ENCODE measurements at regions not wholly inside any gene's neighbourhood (a gene's known extent, or its start where the extent isn't known, plus 50 kb on each side); places are given as distances from the start of the nearest gene placed in this dataset.
"Not testable (repeated sequence)": the region's sequence is repeated elsewhere in the genome, so short reads cannot be mapped to it uniquely, and the experiment has no call there.

DNA sequence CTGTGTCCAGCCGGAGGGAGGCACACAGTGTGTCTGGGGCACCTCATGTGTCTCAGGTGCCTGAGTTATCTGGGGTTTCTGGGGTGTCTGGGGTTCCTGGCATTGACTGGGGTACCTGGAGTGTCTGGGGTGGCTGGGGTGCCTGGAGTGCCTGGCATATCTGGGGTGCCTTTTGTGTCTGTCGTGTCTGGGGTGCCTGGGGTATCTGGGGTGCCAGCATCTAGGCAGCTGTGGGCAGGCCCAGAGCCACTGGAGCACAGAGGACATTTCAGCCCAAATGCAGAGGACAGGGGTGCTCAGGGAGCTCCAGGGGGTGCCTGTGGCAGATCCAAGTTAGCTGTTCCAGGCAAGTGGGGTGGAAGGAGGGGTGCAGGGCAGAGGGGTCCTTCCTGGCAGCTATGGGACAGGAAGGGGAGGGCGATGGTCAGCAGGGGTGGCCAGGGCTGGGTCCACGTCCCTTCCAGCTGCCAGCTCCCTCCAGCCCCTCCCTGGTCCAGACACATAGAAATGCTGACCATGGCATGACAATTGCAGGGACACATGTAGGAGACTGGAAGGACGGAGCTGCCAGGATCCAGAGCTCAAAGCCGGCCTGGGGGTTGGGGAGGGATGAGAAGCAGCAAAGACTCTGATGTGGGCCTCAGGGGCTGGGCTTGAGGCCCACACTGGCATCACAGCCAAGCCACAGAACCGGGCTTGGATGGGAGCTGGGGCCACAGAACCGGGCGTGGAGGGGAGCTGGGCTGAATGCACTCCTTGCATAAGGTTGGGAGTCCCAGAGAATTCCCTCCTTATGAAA is 133.0 kb downstream of the BRD1 start:
- no peak for DNase-seq

DNA sequence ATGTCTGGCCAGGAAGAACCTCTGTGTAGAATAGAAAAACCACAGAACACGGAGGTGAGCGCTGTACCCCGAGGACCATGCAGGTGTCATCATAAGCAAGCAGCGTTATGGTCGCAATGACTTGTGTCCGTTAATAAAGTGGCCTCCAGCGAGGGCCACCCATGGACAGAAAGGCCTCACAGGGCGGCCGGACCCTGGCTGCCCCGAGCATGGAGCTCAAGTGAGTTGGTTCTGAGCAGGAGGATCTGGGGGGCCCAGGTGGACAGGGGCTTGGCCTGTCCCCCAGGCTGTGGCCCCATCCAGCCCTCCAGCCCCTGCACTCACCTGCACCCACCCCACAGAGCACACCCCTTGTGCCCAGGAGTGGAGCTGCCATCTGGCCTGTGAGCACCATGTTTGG is 133.8 kb downstream of the BRD1 start:
- DNase-seq = no peak

DNA sequence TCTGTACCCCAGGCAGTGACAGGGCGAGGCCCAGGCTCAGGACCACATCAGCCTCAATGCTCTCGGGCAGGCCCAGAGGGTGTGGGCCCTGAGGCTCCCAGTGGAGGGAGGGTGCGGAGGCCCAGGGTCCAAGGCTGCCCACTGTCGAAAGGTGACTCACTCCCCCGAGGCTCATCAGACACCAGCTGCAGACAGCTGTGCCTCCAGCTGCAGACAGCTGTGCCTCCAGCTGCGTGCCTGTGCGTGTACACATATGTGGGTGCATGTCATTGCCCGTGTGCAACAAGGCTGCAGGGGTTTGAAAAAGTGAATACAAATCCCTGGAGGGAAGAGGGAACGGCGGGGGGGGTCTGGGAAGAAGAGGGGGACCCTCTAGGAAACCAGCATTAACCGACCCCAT is 134.3 kb downstream of the BRD1 start:
- DNase-seq = no peak

DNA sequence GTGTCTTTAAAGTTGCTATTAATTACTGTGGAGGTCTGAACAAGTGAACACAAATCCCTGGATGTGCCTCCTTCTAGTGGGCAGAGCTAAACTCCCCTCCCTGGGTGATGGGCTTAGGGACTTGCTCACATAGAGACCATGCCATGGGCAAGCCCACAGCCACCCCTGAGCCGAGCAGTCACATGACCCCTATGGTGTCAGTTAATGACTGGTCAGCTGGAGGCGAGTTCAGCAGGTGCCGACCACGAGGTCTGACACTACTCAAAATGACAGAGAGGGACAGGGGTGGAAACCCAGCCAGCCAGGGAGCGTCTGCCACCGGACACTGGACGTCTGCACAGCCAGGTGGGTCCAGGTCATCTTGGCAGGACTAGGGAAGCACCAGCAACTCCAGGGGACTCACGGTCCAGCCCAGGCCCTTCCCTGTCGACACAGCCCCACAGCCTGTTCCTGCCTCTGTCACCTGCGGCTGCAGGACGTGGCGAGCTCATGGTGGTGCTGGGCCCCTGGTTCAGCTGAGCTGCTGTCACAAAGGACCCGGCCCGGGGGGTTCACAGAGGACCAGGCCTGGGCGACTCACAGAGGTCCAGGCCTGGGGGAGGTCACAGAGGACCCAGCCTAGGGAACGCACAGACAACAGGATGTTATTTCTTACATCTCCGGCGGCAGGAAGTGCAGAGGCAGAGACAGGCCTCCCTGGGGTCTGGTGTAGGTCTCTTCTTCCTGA is 135.0 kb downstream of the BRD1 start:
- DNase-seq = no peak

DNA sequence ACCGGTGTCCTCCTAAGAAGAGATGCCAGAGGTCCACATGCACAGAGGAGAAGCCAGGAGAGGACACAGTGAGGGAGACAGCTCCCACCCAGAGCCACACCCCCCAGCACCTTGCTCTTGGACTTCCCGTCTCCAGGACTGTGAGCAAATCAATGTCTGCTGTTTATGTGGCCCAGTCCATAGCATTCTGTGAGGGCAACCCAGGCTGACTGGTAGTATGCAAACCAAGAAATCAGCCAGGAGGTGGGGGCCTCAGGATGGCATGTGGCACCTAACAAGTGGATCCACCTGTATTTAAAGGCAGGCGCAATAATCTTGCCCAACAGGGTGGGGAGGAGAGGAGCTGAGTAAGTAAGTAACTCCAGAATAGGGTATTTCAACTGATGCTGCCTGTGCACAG is 136.4 kb downstream of the BRD1 start:
- DNase-seq = no peak

DNA sequence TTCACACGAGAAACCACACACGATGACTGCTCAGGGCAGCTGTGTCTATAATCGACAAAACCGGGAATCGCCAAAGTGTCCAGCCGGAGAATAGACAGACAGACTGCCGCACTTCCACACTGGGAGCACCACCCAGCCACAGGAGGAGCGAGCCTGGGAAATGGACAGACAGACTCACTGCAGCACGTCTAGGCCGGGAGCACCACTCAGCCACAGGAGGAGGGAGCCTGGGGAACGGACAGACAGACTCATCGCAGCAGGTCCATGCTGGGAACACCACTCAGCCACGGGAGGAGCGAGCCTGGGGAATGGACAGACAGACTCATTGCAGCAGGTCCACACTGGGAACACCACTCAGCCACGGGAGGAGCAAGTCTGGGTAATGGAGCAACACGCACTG is 137.2 kb downstream of the BRD1 start:
- no peak for DNase-seq

DNA sequence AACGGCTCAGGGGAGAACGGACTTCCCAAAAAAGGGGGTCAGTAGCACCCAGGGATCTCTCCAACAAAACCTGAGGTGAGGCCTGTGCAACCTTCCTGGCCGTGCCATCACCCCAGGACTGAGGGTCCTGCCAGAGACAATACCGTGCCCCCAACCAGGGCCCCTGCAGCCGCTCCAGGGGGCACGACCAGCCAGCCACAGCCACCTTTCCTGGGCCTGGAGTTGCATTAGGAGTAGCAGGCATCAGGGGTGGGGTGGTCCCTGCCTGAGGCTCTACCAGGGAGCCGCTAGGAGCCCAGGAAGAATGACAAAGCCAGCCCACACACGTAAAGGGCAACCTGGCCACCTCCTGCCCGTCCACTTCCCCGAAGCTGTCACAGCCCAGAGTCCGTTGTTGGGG is 137.8 kb downstream of the BRD1 start:
- no peak for DNase-seq

DNA sequence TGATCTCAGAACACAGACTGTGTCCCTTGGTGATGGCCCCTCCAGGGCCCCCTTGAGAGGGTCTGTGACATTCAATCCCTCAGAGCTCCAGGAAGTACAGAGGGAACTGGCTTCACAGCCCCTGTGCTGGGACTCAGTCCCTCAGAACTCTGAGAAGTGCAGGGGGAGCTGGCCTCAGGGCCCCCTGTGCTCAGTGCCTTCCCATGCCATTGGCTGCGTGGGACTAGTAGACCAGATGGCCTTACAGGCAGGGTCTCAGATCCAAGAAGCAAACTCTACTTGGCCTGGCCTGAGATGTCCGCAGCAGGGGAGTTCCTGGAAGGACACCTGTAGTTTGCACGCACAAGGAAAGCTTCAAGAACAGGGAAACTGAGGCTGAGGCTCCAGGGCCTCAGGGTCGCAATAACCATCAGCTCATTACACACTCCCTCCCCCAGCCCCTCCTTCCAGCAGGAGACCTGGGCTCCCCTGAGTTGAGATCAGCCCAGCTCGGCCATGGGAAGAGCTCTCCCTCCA is 138.4 kb downstream of the BRD1 start:
- DNase-seq = no peak

DNA sequence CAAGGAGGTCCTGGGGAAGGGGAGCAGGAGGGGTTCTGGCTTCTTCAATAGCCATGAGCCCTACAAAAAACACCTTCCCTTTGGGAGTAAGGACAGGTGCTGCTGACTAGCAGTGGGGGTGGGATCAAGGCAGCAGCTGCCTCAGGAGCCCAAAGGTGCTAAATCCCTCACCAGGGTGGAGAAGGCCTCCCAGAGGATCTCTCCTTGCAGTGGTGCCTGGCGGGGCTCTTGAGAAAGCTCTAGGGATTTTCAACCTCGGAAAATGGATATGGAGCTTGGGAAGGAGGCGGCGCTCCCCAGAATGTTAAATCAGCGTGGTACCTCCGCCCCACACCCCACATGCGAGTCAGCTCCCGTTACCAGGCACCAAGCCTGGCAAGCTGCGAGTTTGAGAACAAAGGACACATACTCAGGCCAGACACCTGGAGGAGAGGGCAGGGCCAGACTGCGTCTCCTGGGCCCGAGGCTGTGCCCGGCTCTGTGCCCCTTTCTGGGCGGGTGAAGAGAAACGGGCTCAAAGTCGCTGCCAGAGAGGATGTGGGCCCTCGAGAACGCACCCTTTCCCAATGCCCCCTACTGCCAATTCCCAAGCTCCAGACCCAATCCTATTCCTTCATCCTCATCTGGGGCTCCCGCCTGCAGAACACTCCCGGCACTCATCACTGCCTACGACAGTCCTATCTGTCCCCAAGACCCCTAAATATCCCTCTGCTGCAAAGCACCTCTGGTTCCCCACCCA is 139.0 kb downstream of the BRD1 start:
- no peak for DNase-seq

DNA sequence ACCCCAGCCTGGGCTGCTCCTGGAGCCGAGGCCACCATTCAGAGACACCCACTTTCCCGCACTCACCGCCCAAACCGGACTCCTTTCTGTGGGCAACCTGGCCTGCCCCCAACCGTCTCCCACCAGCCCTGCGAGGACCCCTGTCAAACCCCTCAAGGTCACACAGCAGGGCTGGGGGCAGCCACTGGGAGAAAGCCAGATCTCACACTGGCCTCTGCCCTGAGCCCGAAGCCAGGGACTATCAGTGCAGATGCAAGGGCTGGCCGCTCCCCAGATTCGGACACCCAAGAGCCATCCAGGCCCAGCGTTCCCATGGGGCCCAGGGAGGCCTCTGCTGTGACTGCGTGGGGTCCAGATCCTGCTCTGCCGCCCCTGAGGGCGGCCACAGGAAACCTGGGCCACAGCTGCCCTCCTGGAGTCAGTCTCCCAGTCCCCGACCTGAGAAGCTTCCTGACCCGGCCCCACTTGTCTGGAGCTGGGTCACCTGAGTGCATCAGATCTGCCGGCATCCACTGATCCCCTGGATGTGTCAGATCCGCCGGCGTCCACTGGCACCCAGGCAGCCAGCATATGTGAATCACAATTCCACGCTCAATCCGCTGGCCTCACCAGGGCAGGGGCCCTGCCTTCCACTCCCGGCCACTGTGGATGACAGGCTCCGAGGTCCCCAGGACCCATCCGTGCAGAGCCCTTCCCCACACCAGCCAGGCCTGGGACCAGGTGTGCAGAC is 139.7 kb downstream of the BRD1 start:
- no peak for DNase-seq

DNA sequence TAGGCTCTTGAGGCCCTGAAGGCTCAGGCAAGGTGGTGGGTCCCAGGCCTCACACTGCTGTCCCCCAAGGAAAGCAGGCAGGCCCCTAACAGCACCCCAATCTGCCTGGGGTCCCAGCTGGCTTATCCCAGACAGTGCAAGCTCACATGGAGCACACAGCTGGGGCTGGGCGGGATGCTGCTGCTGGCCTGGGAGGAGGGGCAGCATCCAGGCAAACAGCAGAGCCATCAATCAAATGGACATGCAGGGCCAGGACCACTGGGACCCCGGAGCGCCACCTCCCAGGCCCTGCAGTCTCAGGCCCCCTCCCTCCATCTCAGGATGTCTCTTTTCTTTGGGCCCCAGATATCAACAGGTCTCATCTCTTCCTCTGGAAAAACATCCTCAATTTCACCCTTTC is 140.3 kb downstream of the BRD1 start:
- DNase-seq = no peak

DNA sequence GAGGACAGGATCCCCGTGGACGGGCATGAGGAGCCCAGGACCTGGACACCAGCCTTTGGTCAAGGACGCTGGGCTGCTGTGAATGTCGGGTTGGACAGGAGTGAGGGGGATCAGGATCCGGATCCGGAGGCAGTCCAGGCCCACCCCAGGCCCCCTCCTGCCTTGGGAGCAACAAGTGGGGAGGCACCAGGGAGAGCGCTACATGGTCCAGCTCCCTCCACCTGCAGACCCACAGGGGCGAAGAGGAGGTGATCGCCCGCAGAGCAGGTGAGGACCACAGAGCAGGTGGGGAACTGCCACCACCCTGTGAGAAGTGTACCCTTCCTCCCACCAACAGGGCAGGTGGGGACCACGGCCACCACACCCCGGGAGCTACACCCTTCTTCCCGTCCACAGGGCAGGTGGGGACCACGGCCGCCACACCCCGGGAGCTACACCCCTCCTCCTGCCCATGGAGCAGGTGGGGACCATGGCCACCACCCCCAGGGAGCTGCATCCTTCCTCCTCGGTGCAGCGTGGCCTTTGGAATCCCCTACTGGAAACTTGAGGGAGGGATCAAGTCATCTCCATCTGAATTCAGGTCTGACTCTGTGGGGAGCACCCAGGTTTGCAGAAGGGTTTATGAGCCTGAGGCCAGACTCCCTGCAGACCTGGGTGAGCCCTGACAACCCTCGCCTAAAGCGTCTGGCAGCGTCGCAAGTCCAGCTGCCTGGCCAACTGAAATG is 141.0 kb downstream of the BRD1 start:
- DNase-seq = no peak

DNA sequence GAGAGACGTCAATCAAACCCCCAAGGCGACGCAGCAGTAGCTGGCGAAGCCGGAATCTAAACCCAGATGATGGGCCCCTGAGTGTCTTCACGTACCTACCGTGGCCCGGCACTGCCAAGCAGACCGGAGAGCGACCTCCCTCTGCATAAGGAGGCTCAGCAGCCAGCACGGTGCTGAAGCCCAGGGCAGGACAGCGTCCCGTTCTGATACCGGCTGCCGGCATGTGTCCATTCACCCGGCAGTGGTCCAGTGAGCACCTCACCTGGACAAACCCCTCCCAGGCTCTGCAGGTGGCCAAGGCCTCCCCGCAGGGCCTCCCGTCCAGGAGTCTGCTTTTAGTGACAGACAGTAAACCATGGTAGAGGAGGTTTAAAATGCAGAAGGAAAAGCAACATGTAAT is 142.0 kb downstream of the BRD1 start:
- no peak for DNase-seq

DNA sequence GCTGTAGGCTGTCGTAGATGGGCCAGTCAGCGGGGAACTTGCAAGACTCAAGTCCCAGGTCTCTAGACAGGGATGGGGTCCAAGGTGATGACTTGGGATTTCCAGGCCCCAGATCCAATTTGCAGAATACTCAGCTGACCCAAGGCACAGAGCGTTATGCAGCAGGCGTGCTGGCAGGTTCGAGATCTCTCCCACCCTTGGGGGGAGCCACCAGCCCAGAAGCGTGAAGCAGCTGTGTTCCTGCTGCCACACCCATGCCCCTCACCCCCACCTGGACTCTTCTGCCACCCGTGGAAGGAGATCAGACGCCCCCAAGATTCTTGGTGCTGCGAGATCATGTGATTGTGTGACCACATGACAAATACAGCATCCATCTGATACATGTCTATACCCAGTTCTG is 142.6 kb downstream of the BRD1 start:
- no peak for DNase-seq

DNA sequence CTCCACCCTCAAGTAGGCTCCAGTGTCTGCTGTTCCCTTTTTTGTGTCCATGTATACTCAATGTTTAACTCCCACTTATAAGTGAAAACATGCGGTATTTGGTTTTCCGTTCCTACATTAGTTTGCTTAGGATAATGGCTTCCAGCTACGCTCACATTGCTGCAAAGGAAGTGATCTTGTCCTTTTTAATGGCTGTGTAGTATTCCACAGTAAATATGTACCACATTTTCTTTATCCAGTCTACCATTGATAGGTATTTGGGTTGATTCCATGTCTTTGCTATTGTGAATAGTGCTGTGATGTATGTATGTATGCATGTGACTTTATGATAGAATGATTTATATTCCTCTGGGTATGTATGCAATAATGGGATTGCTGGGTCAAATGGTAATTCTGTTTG is 144.6 kb downstream of the BRD1 start:
- DNase-seq = no peak

DNA sequence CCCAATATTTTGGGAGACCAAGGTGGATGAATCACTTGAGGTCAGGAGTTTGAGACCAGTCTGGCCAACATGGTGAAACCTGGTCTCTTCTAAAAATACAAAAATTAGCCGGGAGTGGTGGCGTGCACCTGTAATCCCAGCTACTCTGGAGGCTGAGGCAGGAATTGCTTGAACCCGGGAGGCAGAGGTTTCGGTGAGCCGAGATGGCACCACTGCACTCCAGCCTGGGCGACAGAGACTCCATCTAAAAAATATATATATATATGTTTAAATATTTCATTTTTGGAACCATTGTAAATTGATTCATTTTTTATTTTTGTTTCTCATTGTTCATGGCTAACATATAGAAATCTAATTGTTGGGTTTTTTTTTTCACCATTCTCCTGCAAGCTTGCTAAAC is 146.9 kb downstream of the BRD1 start:
- not testable (repeated sequence) for DNase-seq

DNA sequence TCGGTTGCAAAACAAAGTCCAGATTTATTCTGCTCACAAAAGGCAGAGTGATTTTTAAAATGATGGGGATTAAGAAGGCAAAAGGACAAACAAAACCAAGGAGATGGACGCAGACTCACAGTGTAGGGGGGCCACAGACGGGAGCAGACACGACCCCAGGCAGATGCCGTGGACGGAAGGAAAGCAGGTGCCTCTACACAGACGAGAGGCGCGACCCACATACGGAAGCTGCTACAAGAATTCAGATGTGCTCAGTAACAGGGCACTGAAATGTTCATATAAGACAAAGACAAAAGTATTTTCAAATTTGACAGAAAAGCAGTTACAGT is 148.9 kb downstream of the BRD1 start:
- no peak for DNase-seq

DNA sequence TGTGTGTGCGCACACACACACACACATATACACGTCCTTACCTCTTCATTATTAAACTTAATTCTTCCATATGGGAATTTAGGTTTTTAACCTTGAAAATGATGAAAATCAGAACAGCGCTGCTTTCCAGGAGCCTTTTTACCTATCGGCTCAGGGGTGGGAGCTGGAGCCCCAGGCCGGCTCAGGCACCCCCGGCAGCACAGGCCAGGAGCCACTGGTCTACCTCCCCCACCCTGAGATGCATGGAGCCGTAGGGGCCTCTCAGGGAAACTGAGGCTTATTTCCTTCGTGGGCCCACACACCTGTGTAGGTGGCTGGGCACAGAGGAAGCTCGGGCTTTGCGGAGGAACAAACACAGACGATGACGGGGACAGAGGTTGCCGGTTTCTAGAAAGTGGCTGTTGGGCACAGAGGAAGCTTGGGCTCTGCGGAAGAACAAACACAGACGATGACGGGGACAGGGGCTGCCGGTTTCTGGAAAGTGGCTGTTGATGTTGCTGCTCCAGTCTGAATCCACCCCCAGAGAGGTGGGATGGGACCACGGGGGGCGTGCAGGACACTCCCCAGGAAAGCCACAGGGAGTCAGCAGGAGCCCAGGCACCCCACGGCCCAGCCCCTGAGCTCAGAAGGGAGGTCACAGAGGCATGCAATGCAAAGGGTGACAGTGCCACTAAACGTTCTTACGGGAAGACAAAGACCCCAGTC is 149.4 kb downstream of the BRD1 start:
- DNase-seq = no peak

DNA sequence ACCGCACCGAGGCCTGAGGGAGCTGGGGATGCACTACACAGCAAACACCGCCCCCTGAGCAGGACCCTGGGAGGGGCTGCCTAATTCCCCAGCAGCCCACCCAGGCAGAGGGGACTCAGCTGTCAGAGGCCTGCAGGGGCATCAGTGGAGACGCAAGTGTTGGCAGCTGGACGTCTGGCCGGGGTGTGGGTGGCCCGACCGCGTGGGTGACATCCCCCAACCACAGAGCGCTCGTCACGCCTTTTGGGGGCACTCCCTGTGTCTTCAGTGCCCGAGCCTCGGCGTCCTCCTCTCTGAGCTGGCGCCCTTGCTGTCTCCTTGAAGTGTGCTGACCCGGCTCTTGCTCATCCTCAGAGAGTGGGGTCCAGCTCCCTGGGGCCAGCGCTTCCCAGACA is 150.2 kb downstream of the BRD1 start:
- DNase-seq = no peak

DNA sequence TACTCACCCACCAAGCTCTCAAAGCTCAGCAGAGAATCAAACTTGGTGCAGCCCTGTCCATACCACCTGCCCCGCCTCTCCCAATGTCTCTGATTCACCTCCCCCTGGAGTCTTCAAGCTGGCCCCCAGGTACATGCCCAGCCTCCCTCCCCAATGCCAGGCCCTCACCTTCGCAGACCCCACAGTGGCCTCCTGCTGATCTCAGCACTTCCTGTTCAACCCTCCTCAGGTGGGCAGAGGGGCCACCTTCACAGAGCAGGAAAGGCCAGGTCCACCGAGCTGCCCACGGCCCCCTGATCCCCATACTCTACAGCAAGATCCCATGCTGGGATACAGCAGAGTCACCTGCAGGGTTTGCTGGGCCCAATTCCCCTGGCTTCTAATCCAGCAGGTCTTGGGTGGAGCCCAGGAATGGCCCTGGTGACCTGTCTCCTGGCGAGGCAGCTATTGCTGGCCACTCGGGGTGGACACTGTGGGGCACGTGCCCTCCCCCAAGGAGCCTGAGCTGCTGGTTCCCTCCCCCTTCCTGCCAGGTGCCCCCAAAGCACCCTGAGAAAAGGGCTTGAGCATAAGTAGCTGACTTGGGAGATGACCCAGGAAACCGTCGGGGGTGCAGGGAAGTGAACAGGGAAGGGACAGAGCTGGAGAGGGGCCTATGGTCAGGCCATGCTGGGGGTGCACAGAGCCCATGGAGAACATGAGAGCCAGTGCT is 150.7 kb downstream of the BRD1 start:
- DNase-seq = no peak

DNA sequence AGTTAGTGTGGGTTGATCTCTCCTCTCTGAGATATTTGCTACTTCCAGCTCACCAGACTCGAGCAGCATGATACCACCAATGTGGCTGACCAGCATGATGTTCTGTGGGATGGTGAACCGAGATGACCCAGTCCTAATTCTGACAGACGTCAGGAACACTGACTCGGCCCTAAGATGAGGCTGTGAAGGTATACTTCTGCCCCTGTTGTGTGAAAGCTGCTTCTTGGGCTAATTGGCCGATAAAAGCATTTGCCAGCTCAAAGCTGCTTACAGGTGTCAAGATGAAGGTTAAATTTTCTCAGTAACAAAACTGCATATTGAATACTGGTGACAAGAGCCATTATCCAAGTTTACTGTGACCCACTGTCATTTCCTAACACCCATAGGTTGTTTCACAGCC is 151.4 kb downstream of the BRD1 start:
- DNase-seq = no peak

Data from stimulated activated CD4-positive, alpha-beta T cell treated with anti-CD3 and anti-CD28 coated beads, Interleukin-4, amount 100 ng/mL, for 24 hours (primary cell).